ENCODE measurements at regions not wholly inside any gene's neighbourhood (a gene's known extent, or its start where the extent isn't known, plus 50 kb on each side); places are given as distances from the start of the nearest gene placed in this dataset.
A peak's percentile ranks its signal among the peaks of the same experiment; 100 is the strongest.

DNA sequence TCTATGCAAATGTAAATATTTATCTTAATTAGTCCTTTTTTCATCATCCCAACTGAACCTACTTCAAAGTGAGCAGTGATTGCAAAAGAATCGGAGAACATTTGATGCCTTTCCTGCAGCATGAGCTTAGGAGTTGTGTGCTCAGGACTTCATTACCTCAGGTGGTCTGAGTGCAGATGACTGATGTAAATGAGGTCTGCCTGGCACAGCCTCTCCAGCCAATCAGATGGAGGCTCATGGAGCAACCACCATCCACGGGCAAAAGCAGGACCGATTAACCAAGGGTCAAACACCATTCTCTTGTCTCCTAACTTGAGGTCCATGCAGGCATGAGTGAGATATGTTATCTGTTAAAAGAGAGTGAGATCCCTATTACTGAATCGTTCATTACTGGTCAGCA, 165.7 kb upstream of the CARMIL1 start:
- H3K4me3 ChIP-seq (ENCODE audit: low read length): no peak overlapping the region
- no peak overlapping the region for H3K27ac ChIP-seq (ENCODE audit: low read length)
- no peaks in the 10 kb centered on the region for H3K4me1 ChIP-seq (ENCODE audit: control insufficient read depth, insufficient read depth, low read length)
- 63% methylated on average over 2 of the region's 4 CpGs for WGBS (ENCODE audit: insufficient coverage)
- H3K27me3 ChIP-seq (ENCODE audit: control insufficient read depth, insufficient read depth, low read length): no peaks in the 10 kb centered on the region
- H3K9me3 ChIP-seq (replicated peaks; ENCODE audit: control insufficient read depth, low read depth, low read length): no peaks in the 10 kb centered on the region
- H3K36me3 ChIP-seq (ENCODE audit: control insufficient read depth, insufficient read depth, low read length): no peaks in the 10 kb centered on the region
- no peak for DNase-seq

DNA sequence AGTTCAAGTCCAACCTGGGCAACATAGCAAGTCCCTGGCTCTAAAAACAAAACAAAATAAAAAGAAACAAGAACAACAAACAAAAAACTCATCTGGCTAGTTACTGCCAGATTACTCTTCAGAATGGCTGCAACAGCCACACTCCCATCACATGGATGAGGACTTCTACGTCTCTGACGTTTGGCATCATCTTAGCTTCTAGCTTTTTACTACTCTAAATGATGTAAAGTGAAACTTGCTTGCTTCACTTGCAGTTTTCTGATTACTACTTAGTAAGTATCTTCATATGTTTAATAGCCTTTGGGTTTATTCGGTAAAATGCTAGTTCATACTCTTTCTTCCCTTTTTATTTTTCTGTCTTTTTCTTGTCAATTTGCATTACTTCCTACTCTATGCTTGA, 161.1 kb upstream of the CARMIL1 start:
- H3K27me3 ChIP-seq (ENCODE audit: control insufficient read depth, insufficient read depth, low read length): no peaks in the 10 kb centered on the region
- no peaks in the 10 kb centered on the region for H3K9me3 ChIP-seq (replicated peaks; ENCODE audit: control insufficient read depth, low read depth, low read length)
- H3K36me3 ChIP-seq (ENCODE audit: control insufficient read depth, insufficient read depth, low read length): no peaks in the 10 kb centered on the region
- DNase-seq: no peak
- H3K27ac ChIP-seq (ENCODE audit: low read length): no peak overlapping the region
- no CpG with 5 or more reads among the region's 3 CpGs for WGBS (ENCODE audit: insufficient coverage)
- no peaks in the 10 kb centered on the region for H3K4me1 ChIP-seq (ENCODE audit: control insufficient read depth, insufficient read depth, low read length)
- no peak overlapping the region for H3K4me3 ChIP-seq (ENCODE audit: low read length)

DNA sequence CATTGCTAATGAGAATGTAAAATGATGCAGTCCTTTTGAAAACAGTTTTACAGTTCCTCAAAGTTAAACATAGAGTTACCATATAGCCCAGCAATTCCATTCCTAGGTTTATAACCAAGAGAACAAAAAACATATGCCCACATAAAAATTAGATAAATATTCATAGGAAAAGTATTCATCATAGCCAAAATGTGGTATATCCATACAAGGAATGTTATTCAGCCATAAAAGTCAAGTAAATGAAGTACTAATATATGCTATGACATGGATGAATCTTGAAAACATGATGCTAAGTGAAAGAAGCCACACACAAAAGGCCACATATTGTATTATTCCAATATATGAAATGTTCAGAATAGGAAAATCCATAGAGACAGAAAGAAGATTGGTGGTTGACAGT, 158.0 kb upstream of the CARMIL1 start:
- Histone ChIP-seq H3K27me3 (ENCODE audit: control insufficient read depth, insufficient read depth, low read length) (no peaks in the 10 kb centered on the region), H3K27ac (ENCODE audit: low read length) (no peak overlapping the region), H3K9me3 (replicated peaks; ENCODE audit: control insufficient read depth, low read depth, low read length) (no peaks in the 10 kb centered on the region), H3K4me3 (ENCODE audit: low read length) (no peak overlapping the region), H3K36me3 (ENCODE audit: control insufficient read depth, insufficient read depth, low read length) (no peaks in the 10 kb centered on the region), H3K4me1 (ENCODE audit: control insufficient read depth, insufficient read depth, low read length) (no peaks in the 10 kb centered on the region)
- no peak for DNase-seq

DNA sequence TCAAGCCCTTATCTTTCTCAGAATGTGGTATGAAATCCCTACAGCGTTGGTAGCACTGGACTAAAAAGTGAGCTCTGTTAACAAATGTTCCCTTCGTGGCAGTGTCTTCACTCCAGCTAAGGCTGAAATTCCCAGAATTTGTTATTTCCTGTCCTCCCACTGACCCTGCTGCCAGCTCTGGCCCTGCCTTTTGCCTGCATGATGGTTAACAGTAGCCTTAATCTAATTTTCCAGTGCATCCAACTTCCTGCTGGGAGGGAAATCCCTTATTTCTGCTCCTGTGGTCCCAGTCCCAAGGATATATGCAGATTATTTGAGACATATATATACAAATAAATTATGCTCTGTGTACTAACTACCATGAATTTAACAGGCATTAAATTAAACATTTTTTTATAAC, 157.2 kb upstream of the CARMIL1 start:
- Histone ChIP-seq H3K4me3 (ENCODE audit: low read length) (no peak overlapping the region), H3K27ac (ENCODE audit: low read length) (no peak overlapping the region), H3K9me3 (replicated peaks; ENCODE audit: control insufficient read depth, low read depth, low read length) (no peaks in the 10 kb centered on the region), H3K4me1 (ENCODE audit: control insufficient read depth, insufficient read depth, low read length) (no peaks in the 10 kb centered on the region), H3K27me3 (ENCODE audit: control insufficient read depth, insufficient read depth, low read length) (no peaks in the 10 kb centered on the region), H3K36me3 (ENCODE audit: control insufficient read depth, insufficient read depth, low read length) (no peaks in the 10 kb centered on the region)
- DNase-seq: peak; percentile 73
- WGBS (ENCODE audit: insufficient coverage): 40% methylated on average over 1 of the region's 2 CpGs

DNA sequence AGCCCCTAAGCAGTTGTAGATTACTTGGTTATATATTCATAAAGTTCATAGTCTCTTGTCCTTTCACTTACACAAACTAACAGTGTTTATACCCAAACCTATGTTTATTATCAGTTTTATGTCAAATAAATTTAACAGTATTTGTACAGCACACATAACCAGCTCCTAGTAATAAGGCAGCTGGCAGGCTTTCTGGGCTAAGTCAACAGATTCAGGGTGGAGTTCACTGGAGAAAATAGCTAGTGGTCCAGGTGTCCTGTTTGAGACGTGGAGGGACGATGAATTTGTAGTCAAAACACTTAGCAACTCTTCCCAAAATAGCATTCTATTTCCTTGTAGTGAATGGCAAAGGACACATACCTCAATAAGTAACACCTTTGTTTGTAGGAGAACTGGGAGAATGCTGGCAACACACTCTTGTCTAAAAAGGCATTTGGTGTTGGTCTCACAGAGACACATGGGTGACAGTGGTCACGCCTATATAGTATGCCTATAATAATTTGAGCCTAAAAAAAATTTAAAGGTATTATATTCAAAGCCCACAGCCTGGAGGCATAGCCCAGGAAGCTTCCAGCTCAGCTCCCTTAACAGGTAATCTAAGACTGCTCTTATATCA, 156.4 kb upstream of the CARMIL1 start:
- H3K27me3 ChIP-seq (ENCODE audit: control insufficient read depth, insufficient read depth, low read length): no peaks in the 10 kb centered on the region
- H3K27ac ChIP-seq (ENCODE audit: low read length): no peak overlapping the region
- DNase-seq: no peak
- WGBS (ENCODE audit: insufficient coverage): no CpG with 5 or more reads among the region's 3 CpGs
- peaks cover under 1% of the 10 kb centered on the region for H3K4me1 ChIP-seq (ENCODE audit: control insufficient read depth, insufficient read depth, low read length)
- no peaks in the 10 kb centered on the region for H3K36me3 ChIP-seq (ENCODE audit: control insufficient read depth, insufficient read depth, low read length)
- H3K4me3 ChIP-seq (ENCODE audit: low read length): no peak overlapping the region
- H3K9me3 ChIP-seq (replicated peaks; ENCODE audit: control insufficient read depth, low read depth, low read length): no peaks in the 10 kb centered on the region

DNA sequence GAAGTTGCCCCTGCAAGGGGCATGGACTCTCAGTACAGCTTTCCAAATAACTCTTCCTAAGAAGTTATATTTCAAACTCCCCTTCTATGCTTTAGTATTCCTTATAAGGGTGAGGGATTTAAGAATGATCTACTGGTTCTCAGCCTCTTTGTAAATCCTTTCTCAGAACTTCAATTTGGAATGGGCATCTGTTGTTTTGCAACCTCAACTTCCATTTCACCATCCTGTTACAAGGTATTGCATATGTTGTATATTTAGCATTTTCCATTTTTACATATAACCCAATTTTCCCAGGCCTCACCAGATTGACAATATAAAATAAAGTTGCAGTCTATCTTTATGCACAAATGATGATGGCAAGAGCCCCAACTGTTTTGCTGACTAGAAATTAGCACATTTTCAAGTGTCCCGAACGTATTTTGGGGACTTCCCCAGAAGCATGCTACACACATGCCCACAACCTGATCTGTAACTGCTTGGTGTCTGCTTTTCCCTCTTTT, 154.9 kb upstream of the CARMIL1 start:
- Histone ChIP-seq H3K4me1 (ENCODE audit: control insufficient read depth, insufficient read depth, low read length) (peaks cover 2% of the 10 kb centered on the region), H3K27me3 (ENCODE audit: control insufficient read depth, insufficient read depth, low read length) (no peaks in the 10 kb centered on the region), H3K4me3 (ENCODE audit: low read length) (no peak overlapping the region), H3K36me3 (ENCODE audit: control insufficient read depth, insufficient read depth, low read length) (no peaks in the 10 kb centered on the region), H3K9me3 (replicated peaks; ENCODE audit: control insufficient read depth, low read depth, low read length) (no peaks in the 10 kb centered on the region), H3K27ac (ENCODE audit: low read length) (no peak overlapping the region)
- DNase-seq: no peak
- WGBS (ENCODE audit: insufficient coverage): 92% methylated on average over 2 of the region's 2 CpGs

DNA sequence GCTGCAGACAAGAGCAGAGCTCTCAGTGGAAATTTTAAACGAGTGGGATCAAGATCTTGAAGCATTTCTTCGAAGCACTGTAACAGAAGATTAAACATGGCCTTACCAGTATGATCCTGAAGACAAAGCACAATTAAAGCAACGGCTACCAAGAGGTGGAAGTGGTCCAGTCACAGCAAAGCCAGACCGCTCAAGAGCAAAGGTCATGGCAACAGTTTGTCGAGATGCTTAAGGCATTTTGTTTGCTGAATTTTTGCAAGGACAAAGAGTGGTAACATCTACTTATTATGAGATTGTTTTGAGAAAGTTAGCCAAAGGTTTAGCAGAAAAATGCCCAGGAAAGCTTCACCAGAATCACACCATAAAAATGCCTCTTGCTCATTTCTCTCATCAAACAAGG, 153.4 kb upstream of the CARMIL1 start:
- no peak for DNase-seq
- WGBS (ENCODE audit: insufficient coverage): 78% methylated on average over 5 of the region's 5 CpGs
- no peaks in the 10 kb centered on the region for H3K36me3 ChIP-seq (ENCODE audit: control insufficient read depth, insufficient read depth, low read length)

DNA sequence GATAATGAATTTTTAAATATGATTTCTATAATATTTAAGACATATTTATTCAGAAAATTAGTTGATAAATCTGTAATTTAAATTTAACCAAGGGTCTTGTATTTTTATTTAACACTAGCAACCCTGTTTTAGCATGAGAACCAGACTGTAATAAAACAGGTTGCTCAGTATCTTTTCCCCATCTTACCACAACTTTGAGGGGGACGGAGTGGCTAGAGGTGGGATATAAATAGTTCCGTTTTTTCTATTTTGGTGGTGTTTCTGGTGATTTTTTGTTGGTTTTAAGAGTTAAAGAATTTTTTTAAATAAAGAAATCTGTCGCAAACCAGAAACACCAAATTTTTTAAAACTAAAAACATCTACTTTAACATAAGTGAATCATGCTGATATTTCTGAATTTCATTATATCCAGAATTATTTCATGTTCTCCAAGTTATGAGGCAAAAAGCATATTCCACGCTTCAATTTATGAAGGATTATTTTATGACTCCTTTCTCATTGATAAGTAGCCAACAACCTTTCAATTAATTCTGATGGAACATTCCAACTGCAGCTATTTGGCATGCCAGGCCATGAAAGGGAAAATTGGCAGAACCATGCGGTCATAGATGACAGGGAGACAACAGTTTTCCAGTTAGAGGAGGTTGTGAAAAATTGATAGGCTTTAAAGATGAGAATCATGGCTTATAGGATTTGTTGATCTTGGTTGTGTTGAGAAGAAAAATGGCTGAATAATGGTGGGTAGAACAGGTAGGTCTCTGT, 151.9 kb upstream of the CARMIL1 start:
- Histone ChIP-seq H3K27me3 (ENCODE audit: control insufficient read depth, insufficient read depth, low read length) (no peaks in the 10 kb centered on the region), H3K9me3 (replicated peaks; ENCODE audit: control insufficient read depth, low read depth, low read length) (no peaks in the 10 kb centered on the region), H3K4me1 (ENCODE audit: control insufficient read depth, insufficient read depth, low read length) (peaks cover 2% of the 10 kb centered on the region), H3K4me3 (ENCODE audit: low read length) (no peak overlapping the region), H3K36me3 (ENCODE audit: control insufficient read depth, insufficient read depth, low read length) (no peaks in the 10 kb centered on the region), H3K27ac (ENCODE audit: low read length) (peak overlapping the region; percentile 66)
- DNase-seq: peak; percentile 58
- WGBS (ENCODE audit: insufficient coverage): 87% methylated on average over 1 of the region's 5 CpGs

More for the DNA sequence above, 153.4 kb upstream of the CARMIL1 start:
- Histone ChIP-seq H3K4me3 (ENCODE audit: low read length) (no peak overlapping the region), H3K4me1 (ENCODE audit: control insufficient read depth, insufficient read depth, low read length) (peaks cover 2% of the 10 kb centered on the region), H3K9me3 (replicated peaks; ENCODE audit: control insufficient read depth, low read depth, low read length) (no peaks in the 10 kb centered on the region), H3K27ac (ENCODE audit: low read length) (no peak overlapping the region), H3K27me3 (ENCODE audit: control insufficient read depth, insufficient read depth, low read length) (no peaks in the 10 kb centered on the region)

DNA sequence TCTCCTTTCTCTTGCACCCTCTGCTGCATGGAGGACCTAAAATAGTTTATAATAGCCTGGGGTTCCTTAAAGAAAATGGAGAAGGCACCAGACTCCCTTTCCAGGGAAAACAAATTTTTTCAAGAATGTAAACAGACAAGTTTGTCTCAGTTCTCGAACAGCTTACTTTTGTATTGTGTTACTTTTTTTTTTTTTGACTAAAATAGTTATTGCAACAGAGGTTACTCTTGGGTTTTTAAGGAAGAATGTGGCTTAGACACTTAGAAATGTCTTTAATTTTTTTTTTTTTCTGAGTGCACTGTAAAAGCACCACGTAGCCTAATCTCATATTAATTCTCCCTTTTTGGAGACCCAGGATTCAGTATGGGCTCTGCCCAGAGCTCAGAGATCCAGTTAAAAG, 148.7 kb upstream of the CARMIL1 start:
- no CpG with 5 or more reads among the region's 2 CpGs for WGBS (ENCODE audit: insufficient coverage)
- no peak overlapping the region for H3K27ac ChIP-seq (ENCODE audit: low read length)
- DNase-seq: no peak
- peaks cover 2% of the 10 kb centered on the region for H3K4me1 ChIP-seq (ENCODE audit: control insufficient read depth, insufficient read depth, low read length)
- H3K9me3 ChIP-seq (replicated peaks; ENCODE audit: control insufficient read depth, low read depth, low read length): peaks cover 17% of the 10 kb centered on the region
- no peak overlapping the region for H3K4me3 ChIP-seq (ENCODE audit: low read length)
- H3K27me3 ChIP-seq (ENCODE audit: control insufficient read depth, insufficient read depth, low read length): no peaks in the 10 kb centered on the region
- no peaks in the 10 kb centered on the region for H3K36me3 ChIP-seq (ENCODE audit: control insufficient read depth, insufficient read depth, low read length)

DNA sequence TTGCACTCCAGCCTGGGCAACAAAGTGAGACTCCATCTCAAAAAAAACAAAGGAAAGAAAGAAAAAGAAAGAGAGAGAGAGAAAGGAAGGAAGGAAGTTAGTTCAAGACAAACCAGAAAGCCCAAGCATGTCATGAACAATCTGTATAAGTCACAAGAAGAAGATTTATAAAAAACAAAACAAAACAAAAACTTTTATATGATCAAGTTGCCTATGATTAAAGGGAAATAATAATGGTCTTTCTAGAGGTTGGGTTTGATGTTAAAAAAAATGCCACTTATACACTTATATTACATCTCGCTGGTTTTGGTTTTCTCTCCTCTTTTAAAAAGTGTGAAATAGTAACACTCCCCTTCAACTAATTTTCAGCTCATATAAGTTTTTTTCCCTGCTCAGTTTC, 146.2 kb upstream of the CARMIL1 start:
- DNase-seq: no peak
- H3K36me3 ChIP-seq (ENCODE audit: control insufficient read depth, insufficient read depth, low read length): no peaks in the 10 kb centered on the region
- WGBS (ENCODE audit: insufficient coverage): no CpG with 5 or more reads among the region's 1 CpG
- no peak overlapping the region for H3K4me3 ChIP-seq (ENCODE audit: low read length)
- peaks cover 3% of the 10 kb centered on the region for H3K4me1 ChIP-seq (ENCODE audit: control insufficient read depth, insufficient read depth, low read length)
- H3K27me3 ChIP-seq (ENCODE audit: control insufficient read depth, insufficient read depth, low read length): no peaks in the 10 kb centered on the region
- H3K9me3 ChIP-seq (replicated peaks; ENCODE audit: control insufficient read depth, low read depth, low read length): peaks cover 17% of the 10 kb centered on the region
- no peak overlapping the region for H3K27ac ChIP-seq (ENCODE audit: low read length)
